ENCODE measurements at regions not wholly inside any gene's neighbourhood (a gene's known extent, or its start where the extent isn't known, plus 50 kb on each side); places are given as distances from the start of the nearest gene placed in this dataset.
"Not testable (repeated sequence)": the region's sequence is repeated elsewhere in the genome, so short reads cannot be mapped to it uniquely, and the experiment has no call there.

DNA sequence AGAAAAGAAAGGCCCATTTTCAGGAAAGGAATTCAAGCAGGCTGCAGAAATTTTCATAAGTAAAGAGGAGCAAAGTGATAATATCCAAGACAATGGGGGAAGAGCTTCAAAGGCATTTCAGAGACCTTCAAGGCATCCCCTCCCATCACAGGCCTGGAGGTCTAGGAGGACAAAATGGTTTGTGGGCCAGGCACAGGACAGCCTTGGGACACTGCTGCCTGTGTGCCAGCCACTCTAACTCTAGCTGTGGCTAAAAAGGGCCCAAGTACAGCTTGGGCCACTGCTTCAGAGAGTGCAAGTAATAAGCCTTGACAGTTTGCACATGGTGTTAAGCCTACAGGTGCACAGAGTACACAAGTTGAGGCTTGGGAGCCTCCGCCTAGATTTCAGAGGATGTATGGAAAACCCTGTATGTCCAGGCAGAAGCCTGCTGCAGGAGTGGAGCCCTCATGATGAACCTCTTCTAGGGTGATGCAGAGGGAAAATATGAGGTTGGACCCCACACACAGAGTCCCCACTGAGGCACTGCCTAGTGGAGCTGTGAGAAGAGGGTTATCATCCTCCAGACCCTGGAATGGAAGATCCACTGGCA is 51.8 kb upstream of the ZSWIM5 start:
- Histone ChIP-seq H3K27me3 (ENCODE audit: control insufficient read depth, insufficient read depth, low read length) (no peaks in the 10 kb centered on the region), H3K36me3 (ENCODE audit: control insufficient read depth, insufficient read depth, low read length) (no peaks in the 10 kb centered on the region), H3K4me1 (ENCODE audit: control insufficient read depth, insufficient read depth, low read length) (no peaks in the 10 kb centered on the region), H3K4me3 (ENCODE audit: low read length) (no peak overlapping the region), H3K9me3 (ENCODE audit: control insufficient read depth, low read length) (peaks cover 9% of the 10 kb centered on the region), H3K9ac (ENCODE audit: low read length) (no peak overlapping the region)

GRCh38 chr1:45259053-45259452 is 52.6 kb upstream of the ZSWIM5 start:
- no peaks in the 10 kb centered on the region for H3K27me3 ChIP-seq (ENCODE audit: control insufficient read depth, insufficient read depth, low read length)
- H3K36me3 ChIP-seq (ENCODE audit: control insufficient read depth, insufficient read depth, low read length) = no peaks in the 10 kb centered on the region
- H3K4me3 ChIP-seq (ENCODE audit: low read length) = no peak overlapping the region
- H3K9me3 ChIP-seq (ENCODE audit: control insufficient read depth, low read length) = peaks cover 9% of the 10 kb centered on the region
- H3K9ac ChIP-seq (ENCODE audit: low read length) = no peak overlapping the region
- no peaks in the 10 kb centered on the region for H3K4me1 ChIP-seq (ENCODE audit: control insufficient read depth, insufficient read depth, low read length)

- Histone ChIP-seq H3K9me3 (ENCODE audit: control insufficient read depth, low read length) (peaks cover 9% of the 10 kb centered on the region), H3K27me3 (ENCODE audit: control insufficient read depth, insufficient read depth, low read length) (no peaks in the 10 kb centered on the region), H3K36me3 (ENCODE audit: control insufficient read depth, insufficient read depth, low read length) (no peaks in the 10 kb centered on the region), H3K9ac (ENCODE audit: low read length) (no peak overlapping the region), H3K4me1 (ENCODE audit: control insufficient read depth, insufficient read depth, low read length) (peaks cover 2% of the 10 kb centered on the region), H3K4me3 (ENCODE audit: low read length) (no peak overlapping the region)
These were observed 53.8 kb upstream of the ZSWIM5 start for GRCh38 chr1:45260244-45260643.

GRCh38 chr1:45263132-45263531 is 56.7 kb upstream of the ZSWIM5 start:
- Histone ChIP-seq H3K36me3 (ENCODE audit: control insufficient read depth, insufficient read depth, low read length) (no peaks in the 10 kb centered on the region), H3K9ac (ENCODE audit: low read length) (no peak overlapping the region), H3K4me3 (ENCODE audit: low read length) (no peak overlapping the region), H3K27me3 (ENCODE audit: control insufficient read depth, insufficient read depth, low read length) (no peaks in the 10 kb centered on the region), H3K9me3 (ENCODE audit: control insufficient read depth, low read length) (peaks cover 6% of the 10 kb centered on the region), H3K4me1 (ENCODE audit: control insufficient read depth, insufficient read depth, low read length) (peaks cover 23% of the 10 kb centered on the region)

GRCh38 chr1:45265244-45265643 is 58.8 kb upstream of the ZSWIM5 start:
- no peaks in the 10 kb centered on the region for H3K9me3 ChIP-seq (ENCODE audit: control insufficient read depth, low read length)
- H3K4me1 ChIP-seq (ENCODE audit: control insufficient read depth, insufficient read depth, low read length) = peaks cover 23% of the 10 kb centered on the region
- H3K4me3 ChIP-seq (ENCODE audit: low read length) = no peak overlapping the region
- no peak overlapping the region for H3K9ac ChIP-seq (ENCODE audit: low read length)
- H3K36me3 ChIP-seq (ENCODE audit: control insufficient read depth, insufficient read depth, low read length) = no peaks in the 10 kb centered on the region
- no peaks in the 10 kb centered on the region for H3K27me3 ChIP-seq (ENCODE audit: control insufficient read depth, insufficient read depth, low read length)

DNA sequence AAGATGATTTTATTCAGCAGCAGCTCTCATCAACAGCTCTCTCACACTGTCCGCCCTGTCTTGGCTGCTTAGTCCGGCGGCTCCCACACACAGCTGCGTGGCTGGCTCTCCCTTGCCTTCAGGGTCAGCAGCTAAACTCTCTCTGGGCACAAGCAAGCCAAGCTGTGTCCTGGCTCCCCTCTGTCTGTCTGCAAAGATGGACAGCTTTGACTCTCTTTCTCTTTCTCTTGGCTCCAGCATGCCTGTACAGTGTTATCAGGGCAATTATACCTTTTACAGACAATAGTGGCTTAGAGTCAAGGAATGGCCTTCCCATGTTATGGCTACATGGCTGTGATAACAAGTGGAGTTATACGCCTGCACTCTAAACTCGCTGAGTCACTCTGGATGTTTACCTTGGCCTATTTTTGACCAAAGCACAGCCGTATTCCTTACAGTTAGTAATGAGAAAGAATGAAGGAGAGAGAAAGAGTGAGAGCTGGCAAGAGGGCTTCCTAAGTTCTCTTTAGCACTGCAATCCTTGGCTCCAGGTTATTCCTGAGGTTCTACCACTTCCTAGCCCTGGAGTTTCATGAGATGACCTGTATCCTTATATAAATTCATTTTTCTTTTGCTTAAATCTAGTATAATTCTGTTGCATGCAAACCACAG is 59.9 kb upstream of the ZSWIM5 start:
- Histone ChIP-seq H3K9ac (ENCODE audit: low read length) (peak overlapping the region; percentile 27), H3K4me3 (ENCODE audit: low read length) (no peak overlapping the region), H3K9me3 (ENCODE audit: control insufficient read depth, low read length) (no peaks in the 10 kb centered on the region), H3K27me3 (ENCODE audit: control insufficient read depth, insufficient read depth, low read length) (no peaks in the 10 kb centered on the region), H3K4me1 (ENCODE audit: control insufficient read depth, insufficient read depth, low read length) (peaks cover 23% of the 10 kb centered on the region), H3K36me3 (ENCODE audit: control insufficient read depth, insufficient read depth, low read length) (no peaks in the 10 kb centered on the region)

DNA sequence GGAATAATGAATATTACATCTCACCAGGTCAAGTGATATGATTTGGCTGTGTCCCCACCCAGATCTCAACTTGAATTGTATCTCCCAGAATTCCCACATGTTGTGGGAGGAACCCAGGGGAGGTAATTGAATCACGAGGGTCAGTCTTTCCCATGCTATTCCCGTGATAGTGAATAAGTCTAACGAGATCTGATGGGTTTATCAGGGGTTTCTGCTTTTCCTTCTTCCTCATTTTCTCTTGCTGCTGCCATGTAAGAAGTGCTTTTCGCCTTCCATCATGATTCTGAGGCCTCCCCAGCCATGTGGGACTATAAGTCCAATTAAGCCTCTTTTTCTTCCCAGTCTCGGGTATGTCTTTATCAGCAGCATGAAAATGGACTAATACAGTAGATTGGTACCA is 58.4 kb upstream of the HPDL start:
- H3K36me3 ChIP-seq (ENCODE audit: control insufficient read depth, insufficient read depth, low read length); H3K27me3 ChIP-seq (ENCODE audit: control insufficient read depth, insufficient read depth, low read length); H3K9me3 ChIP-seq (ENCODE audit: control insufficient read depth, low read length); H3K9ac ChIP-seq (ENCODE audit: low read length); H3K4me3 ChIP-seq (ENCODE audit: low read length): not testable (repeated sequence)
- peaks cover 23% of the 10 kb centered on the region for H3K4me1 ChIP-seq (ENCODE audit: control insufficient read depth, insufficient read depth, low read length)

GRCh38 chr1:45272267-45272666 is 54.4 kb upstream of the HPDL start:
- H3K36me3 ChIP-seq (ENCODE audit: control insufficient read depth, insufficient read depth, low read length); H3K9me3 ChIP-seq (ENCODE audit: control insufficient read depth, low read length); H3K4me1 ChIP-seq (ENCODE audit: control insufficient read depth, insufficient read depth, low read length); H3K4me3 ChIP-seq (ENCODE audit: low read length); H3K9ac ChIP-seq (ENCODE audit: low read length); H3K27me3 ChIP-seq (ENCODE audit: control insufficient read depth, insufficient read depth, low read length): not testable (repeated sequence)

DNA sequence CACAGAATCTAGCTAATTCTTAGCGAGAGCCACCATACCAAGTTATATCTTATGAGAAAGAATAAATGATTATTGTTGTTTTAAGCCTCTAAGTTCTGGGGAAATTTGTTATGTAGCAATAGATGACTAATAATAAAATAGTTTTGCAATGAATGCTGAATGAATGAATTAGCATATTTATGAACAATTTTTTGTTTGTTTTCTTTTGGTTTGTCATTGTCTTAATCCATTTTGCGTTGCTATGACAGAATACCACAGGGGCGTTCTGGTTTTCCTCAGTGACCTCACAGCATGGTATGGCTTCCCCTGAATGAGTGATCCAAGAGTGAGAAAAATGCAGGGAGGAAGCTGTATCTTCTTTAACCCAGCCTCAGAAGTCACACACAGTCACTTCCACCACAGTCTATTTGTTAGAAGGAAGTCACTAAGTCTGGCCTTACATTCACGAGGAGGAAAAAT is 53.8 kb upstream of the HPDL start:
- Histone ChIP-seq H3K9me3 (ENCODE audit: control insufficient read depth, low read length) (no peaks in the 10 kb centered on the region), H3K4me3 (ENCODE audit: low read length) (no peak overlapping the region), H3K4me1 (ENCODE audit: control insufficient read depth, insufficient read depth, low read length) (peaks cover 3% of the 10 kb centered on the region), H3K27me3 (ENCODE audit: control insufficient read depth, insufficient read depth, low read length) (no peaks in the 10 kb centered on the region), H3K36me3 (ENCODE audit: control insufficient read depth, insufficient read depth, low read length) (no peaks in the 10 kb centered on the region), H3K9ac (ENCODE audit: low read length) (no peak overlapping the region)

DNA sequence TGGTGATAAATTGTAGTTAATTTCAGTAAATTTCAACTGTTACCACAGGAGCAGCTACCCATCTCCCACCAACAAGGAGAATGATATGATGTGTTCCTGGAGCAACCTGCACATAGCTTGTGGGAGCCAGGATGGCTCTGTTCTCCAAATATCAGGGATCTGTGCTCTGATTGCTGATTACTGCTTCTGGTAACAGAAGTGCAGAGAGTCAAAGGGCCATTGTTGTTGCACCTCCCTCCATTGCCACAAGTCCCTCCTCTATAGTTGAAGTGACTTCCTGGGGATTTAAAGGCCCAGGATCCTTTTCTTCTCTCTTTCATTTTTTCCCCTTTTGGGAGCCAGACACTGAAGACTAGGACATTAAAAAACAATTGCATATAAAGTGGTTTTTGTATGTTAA is 51.6 kb upstream of the HPDL start:
- no peak overlapping the region for H3K4me3 ChIP-seq (ENCODE audit: low read length)
- H3K27me3 ChIP-seq (ENCODE audit: control insufficient read depth, insufficient read depth, low read length) = no peaks in the 10 kb centered on the region
- no peaks in the 10 kb centered on the region for H3K9me3 ChIP-seq (ENCODE audit: control insufficient read depth, low read length)
- H3K36me3 ChIP-seq (ENCODE audit: control insufficient read depth, insufficient read depth, low read length) = no peaks in the 10 kb centered on the region
- peaks cover 3% of the 10 kb centered on the region for H3K4me1 ChIP-seq (ENCODE audit: control insufficient read depth, insufficient read depth, low read length)
- no peak overlapping the region for H3K9ac ChIP-seq (ENCODE audit: low read length)

Measured in mucosa of stomach (tissue), 1 donor.